ENCODE measurements at regions not wholly inside any gene's neighbourhood (a gene's known extent, or its start where the extent isn't known, plus 50 kb on each side); places are given as distances from the start of the nearest gene placed in this dataset.
"Not testable (repeated sequence)": the region's sequence is repeated elsewhere in the genome, so short reads cannot be mapped to it uniquely, and the experiment has no call there.

DNA sequence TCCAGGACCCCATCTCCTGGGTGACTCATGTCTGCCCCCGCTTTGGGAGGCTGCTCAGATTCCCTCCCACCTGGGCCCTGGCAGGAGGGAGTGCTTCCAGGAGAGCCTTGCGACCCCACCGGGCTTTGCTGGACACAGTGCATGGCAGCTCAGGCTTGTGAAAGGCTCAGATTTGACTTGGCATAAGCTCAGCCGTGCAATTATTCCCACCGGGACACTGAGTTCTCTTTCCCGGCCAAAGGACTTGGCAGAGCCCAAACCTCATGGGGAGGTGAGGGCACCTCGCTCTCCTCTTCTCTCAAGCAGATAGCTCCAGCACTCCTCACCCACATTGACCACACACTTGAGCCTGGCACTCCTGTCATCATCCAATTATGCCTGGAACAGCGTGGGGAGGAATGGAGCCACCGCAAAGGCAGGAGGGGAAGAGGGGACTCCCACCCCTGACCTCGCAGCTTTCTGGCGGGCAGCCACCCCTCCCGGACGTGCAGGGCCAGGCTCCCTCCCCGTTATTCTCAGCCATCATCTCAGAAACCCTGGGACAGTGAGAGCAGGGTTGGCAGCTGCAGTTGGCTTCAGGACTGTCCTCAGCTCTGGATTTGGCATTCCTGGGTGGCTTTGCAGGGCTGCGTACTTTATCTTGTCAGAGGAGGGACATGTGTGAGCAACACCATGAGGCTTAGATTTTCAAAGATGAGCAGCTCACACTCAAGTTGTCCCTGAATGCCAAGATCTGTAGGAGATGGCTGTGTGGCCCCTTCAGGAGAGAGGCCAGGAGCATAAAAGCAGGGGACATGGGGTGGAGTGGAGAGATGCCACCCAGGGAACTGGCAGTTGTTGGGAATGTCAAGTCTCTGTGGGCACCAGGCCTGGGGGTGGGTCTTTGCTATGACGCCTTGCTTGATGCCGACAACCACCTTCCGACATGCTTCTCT, 306.2 kb downstream of the TEX29 start:
- DNase-seq, result no peak

DNA sequence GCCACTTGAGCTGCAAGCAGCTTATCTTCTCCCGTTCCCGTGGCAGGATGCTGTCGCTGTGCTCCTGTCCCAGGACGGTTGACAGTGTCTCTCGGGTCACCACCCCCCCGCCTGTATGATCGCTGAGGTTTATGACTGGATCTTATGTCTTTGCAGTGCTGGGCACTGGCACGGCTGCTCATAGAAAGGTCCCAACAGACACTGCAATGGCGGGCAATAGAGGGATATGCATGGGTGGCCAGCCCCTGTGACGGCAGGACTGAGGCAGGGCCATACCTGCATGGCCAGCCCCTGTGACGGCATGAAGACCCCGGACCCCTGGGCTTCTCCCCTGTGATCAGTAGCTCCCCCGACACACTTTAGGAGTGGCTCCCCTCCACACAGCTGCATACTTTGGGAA, 307.2 kb downstream of the TEX29 start:
- DNase-seq, result no peak

DNA sequence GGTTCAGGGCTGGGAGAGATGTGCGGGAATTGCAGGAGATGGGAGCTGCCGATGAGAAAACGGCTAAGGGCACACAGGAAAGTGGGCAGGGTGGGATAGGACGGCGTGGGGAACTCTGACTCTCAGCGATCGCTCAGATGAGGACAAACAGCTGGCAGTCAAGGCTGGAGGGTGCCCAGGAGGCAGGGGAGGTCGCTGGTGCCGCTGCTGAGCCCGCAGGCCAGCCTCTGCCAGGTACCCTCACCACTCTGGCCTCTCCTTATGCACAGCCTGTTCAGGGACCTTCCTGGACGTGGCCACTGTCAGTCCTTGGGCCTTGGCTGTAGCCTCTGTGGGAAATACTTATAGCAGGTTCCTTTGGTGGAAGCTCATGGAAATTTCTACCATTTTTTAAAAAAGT, 308.6 kb downstream of the TEX29 start:
- no peak for DNase-seq

DNA sequence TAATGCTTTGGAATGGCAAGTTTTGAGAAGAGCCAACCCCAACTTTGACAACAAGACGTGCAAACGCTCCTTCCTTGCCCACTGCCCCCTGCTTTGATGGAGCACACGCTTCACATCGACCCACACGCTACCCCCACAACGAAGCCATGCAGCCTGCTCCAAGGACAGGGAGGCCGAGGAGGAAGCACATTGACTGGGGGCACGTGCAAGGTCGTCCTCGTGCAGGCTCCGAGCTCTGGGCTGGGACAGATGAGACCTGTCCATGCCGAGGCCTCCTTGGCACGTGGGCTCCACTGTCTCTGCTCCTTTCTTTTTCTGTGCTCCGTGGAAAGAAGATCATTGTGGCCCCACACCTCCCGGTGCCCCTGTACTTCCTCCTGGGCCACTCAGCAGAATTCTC, 309.0 kb downstream of the TEX29 start:
- DNase-seq, result no peak

DNA sequence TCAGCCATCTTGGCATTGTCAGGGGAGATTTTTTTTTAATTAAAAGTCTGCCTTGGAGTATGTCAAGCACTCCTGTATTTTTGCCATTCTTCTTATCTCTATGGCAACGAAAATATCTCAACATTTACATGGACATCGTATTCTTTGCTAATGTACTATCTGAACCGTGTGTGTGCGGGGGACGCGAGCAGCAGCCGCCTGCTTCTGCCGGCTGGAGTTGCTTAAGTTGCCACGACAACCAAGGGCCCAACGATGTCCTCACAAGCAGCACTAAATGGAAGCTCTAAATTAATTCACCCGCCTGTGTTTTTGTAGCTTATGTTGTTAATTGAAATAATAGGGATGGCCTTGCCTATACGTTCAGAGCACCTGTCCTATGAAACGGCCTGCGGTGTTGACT, 309.5 kb downstream of the TEX29 start:
- DNase-seq, result no peak

DNA sequence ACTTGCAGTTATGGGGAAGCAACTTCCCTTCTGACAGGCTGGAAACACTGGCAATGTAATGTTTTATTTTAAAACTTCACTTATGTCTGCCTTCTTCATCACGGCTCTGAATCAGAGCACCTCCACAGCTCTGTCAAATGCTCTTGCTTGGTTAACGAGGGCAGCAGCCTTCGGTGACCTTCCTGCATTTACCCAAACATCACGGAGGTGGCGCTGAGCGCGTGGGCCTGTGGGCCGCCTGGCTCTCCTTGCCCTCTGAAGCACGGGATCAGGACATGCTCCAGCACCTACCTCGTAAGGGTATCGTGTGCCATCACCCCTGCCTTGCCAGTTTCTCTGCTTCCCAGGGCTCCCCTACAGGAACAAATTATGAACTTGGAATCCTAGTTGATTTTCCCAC, 310.0 kb downstream of the TEX29 start:
- no peak for DNase-seq

DNA sequence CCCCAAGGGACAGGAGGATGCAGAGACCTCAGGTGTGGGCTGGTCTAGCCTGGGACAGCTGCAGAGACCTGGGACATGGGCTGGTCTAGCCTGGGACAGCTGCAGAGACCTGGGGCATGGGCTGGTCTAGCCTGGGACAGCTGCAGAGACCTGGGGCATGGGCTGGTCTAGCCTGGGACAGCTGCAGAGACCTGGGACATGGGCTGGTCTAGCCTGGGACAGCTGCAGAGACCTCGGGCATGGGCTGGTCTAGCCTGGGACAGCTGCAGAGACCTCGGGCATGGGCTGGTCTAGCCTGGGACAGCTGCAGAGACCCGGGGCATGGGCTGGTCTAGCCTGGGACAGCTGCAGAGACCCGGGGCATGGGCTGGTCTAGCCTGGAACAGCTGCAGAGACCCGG, 310.8 kb downstream of the TEX29 start:
- not testable (repeated sequence) for DNase-seq

DNA sequence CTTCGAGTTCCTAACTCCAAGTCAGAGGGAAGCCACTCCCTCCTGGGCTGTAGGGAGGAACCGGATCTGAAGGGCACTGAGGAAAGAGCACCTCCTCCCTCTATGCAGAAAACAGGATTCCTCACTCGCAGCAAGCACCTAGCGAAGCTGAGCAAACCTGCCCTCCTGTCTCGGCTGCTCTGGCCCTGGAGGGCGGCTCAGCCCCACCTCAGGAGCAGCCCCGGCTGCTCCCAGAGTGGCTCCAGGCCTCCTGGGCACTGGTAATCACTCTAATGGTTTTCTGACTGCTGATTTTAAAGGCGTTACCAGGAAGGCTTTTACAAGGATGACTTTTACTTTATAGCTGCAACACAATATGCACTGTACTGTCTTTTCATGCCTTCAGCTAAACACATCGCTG, 312.5 kb downstream of the TEX29 start:
- no peak for DNase-seq

DNA sequence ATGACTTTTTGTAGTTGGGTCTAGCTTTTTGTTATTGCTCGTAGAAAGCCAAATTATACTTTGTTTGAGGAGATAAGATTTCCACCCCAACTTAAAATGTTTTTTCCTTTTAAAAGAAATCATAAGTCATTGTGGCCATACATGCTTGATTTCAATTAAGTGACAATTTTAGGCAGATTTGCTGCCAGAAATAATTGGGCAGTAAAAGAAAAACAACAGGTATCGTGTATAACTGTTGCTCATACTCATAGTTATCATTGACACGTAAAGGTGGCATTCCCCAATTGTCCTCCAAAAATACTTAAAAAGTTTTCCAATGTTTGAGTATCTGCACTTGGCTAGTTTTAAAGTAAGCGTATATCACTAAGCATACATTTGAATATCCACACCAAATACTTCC, 313.0 kb downstream of the TEX29 start:
- DNase-seq, result no peak

DNA sequence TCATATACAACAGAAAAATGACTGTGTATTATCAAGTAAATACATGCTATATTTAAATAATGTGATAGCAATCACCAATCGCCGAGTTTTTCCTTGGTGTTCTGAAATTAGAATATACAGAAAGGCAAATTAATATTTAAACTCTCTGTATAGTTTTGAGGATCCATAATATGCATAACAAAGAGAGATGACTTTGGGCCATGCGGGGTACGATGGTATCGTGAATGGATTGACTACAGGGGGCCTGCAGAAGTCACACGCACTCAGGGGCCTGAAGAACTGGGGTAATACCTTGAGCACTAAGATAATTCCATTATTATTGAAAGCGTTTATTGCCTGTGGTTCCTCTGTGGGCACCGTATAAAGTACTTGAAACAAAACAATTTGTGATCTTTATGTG, 314.0 kb downstream of the TEX29 start:
- DNase-seq, result no peak

DNA sequence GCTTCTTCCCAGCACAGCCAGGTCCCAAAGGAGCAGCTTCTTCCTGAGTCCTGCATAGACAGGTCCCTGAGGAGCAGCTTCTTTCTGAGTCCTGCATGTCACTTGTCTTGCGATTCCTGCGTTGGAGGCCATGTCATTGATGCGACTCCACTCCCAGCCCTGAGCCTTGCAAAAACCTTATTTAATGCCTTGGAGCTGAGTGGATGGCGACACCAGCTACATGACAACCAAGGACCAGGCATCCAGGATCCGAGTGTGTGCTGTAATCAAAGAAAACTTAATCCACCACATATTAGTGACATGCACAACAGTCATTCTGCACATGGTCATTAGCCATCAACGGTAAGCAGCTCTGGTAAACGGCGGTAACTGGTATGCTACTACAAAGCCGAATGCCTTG, 315.8 kb downstream of the TEX29 start:
- DNase-seq, result no peak

DNA sequence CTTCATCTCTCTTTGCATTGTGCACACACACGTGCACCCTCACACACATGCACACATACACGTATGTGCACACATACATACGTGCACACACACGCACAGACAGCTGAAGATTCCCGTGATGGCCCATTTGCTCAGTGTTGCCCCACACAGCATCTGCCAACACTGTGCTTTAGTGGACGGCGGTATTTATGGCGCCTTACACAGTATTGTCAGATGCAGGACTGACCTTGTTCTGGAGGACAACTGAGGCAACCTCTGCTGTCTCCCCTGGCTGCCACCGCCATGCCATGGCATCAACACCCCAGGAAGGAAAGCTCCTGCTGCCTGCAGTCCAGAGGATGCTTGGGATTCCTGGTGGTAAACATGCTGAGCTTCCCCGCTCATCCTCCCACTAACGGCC, 316.4 kb downstream of the TEX29 start:
- no peak for DNase-seq

DNA sequence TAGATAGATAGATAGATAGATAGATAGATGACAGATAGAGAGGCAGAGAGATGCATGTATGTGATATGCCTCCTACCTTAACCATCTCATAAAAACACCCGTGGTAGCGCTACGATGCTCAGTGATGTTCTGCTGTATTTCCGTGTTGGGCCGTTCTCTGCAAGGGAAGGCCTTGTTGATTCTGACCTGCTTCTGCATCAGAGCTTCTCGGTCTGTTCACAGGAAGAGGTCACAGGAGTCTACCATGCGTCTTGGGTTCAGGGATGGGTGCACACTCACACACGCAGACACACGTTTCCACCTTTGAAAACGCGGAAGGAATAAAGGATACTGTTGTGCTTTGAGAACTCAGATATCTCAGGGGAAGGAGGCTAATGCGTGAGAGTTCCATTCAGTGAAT, 316.9 kb downstream of the TEX29 start:
- no peak for DNase-seq

DNA sequence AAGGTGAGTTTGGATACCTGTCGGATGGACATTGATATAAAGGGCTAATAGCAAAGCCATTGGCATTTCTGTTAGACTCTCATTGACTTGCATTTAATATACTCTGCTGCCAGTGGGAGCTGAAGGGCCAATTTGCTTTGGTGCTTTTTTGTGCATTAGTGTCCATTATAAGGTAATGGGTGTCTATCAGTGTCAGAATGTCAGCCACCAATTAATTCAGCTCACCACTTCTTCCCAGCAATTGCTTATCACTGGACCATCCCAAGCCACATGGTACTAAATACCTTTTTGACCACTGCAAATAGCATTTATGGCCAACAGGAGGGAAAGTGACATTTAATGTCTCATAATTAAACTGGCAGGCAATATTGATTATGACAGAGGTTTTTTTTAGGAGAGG, 317.8 kb downstream of the TEX29 start:
- no peak for DNase-seq

DNA sequence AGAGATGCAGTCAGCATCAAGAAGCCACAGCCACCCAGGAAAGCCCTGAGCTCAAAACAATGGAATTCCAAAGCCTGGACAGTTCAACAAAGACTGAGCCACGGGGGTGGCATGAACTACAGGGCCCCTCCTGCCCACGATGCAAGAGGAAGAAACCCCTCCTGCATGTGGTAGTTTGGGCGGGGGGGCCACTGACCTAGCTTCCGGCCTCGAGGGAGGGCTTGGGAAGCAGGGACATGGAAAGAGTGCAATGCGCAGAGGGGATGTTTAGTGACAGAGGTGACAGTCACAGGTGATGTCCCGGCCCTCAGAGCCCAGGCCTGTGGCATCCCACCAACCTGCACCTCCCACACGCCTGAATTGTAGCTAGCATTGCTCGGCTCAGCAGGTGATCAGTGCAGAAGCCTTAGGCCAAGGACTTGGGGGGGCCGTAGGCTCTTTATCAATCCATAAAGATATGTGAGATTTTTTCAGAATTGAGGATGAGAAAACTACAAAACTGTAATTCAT, 318.8 kb downstream of the TEX29 start:
- no peak for DNase-seq

DNA sequence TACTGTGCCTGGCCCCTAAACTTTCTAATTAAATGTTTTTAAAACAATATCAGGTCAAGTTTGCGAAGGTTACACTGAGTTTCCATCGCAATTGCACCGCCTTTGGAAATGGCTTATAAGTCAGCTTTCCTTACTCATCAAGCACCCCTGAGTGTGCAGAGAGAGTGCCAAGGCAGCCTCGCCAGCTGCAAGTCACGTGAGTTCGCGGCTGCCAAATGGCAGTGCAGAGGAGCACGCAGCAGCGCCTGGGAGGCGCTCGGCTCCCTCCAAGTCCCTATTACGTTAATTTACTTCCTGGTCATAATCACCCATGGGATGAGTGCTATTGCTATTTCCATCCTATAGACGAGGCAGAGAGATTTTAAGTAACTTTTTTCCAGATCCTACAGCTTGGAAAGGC, 319.6 kb downstream of the TEX29 start:
- DNase-seq, result no peak

DNA sequence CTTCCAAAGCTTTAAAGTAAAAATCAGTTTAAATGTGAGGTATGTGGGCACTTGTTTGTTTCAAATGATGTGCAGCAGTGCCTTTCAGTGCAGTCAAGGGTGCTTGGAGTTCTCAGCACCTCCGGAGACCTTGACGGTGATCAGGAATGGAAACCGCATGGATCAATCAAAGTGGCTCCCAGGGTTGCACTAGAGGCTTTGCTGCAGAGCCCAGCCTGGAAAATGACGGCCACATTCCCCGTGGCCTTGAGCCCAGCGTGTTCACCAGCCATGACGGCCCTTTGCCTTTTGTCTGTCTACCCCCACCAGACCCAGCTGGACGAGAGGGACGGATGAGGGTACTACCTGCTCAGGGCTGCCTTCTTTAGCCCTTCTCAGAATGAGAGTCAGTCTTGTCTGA, 320.0 kb downstream of the TEX29 start:
- no peak for DNase-seq

DNA sequence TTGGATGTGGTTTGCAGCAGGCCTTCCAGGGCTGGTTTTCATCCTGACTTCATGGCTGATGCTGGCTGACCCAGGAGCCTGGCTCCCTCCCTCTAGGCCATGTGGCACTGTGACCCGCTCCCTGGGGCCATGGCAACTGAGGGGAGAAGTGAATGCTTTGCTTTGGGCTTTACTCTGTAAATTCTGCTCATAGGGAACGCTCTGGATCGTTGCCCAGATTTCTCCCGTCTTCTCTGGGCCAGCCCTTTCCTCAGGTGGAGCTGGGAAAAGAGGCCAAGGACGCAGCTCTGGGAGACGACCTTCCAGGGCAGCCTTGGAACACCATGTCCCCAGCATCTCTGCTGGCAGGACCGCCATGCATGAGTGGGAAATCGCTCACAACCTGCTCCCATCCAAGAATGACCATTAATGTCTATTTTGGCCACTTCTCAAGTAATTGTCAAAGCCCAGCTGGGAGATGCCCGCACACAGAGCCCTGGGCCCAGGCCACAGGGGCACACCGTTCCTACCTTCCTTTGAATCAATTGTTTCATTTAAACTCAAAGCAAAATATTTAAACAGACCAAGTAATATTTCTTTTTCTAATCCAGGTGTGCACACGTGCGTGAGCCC, 321.8 kb downstream of the TEX29 start:
- DNase-seq, result no peak

DNA sequence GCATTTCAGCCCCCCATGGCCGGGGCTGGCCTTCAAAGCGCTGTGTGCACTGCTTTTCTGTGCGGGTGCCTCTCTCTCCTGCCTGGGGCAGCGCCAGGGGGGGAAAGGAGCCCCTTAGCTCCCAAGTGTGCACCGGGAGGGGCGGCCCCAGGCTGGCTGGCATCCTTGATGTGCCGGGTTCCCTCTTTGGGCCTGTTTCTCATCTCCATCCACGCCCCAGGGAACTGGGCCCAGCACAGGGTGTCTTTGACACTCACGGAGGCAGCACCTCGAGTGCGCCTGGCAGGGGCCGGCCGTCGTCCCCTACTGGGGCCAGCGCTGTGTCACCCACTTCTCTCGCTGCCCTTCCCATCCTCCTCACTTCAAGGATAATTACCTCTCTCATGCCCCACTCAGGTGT, 324.3 kb downstream of the TEX29 start:
- DNase-seq, result no peak

DNA sequence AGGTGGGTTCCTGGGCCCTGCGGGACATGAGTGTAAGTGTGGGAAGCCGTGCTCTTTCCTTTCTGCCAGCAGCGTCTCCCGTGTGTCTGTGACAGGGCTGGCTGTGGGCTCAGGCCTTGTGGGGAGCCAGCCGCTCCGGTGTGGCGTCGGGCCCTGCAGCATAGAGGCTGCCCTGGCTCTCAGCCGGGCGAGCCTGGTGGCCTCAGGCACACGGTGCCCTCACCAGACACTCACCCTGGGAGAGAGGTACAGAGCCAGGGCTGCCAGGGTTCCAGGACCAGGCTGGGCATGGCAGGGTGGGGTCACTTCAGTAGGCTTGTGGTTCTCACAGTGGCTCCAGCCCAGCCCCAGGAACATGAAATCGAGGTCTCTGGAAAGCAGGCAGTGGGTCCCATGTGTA, 324.8 kb downstream of the TEX29 start:
- DNase-seq, result no peak

DNA sequence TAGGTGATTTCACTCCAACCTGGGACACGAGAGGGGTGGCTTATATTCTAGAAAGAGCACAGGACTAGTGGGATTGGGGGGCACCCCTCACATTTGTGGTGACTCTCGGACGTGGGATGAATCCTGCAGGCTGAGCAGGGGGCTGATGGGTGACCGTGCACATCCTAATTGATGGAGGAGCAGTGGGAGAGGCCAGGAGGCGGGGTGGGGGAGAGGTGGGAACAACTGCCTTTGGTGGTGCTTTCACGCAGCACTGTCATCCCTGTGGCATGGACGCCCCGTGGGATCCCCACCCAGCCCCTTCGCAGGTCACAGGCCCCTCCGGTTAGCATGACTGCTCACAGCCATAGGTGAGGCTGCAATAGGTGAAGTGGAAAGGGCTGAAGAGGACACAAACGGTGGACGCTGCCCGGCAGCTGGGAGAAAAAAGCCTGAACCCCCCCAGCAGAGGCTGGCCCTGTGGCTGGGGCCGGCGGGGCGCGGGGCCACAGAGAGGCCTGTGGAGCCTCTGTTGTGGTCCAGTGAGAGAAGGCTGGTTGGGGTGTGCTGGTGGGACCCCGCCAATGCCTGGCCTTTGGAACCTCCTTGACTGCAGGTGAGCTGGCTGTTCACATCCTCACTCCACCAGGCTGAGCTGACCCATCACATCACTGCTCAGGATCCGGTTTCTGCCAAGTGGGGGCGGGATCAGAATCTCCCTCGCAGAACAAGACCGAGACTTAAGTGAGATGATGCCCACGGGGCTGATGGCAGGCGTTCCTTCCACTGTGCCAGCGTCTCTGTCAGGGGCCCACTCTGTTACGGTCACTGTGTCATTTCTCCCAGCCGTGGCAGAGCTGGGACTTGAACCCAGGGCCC, 325.4 kb downstream of the TEX29 start:
- DNase-seq, result no peak

DNA sequence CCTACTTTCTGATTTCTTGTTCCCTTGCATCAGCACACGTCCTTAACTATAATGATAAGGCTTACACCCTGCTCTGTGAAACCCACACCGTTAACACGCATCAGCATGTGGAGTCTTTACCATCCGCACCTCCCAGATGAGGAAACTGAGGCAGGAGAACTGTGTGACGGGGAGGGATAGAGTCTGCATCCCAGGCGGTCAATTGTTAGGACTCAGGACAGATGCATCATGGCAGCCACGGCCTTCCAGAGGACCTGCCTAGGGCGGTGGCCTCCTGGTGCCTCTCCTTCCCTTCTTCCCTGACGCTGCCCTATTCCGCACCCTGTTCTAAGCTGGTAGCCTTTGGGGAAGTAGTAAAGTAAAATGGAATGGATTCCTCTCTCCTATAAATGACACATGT, 326.0 kb downstream of the TEX29 start:
- DNase-seq, result no peak

DNA sequence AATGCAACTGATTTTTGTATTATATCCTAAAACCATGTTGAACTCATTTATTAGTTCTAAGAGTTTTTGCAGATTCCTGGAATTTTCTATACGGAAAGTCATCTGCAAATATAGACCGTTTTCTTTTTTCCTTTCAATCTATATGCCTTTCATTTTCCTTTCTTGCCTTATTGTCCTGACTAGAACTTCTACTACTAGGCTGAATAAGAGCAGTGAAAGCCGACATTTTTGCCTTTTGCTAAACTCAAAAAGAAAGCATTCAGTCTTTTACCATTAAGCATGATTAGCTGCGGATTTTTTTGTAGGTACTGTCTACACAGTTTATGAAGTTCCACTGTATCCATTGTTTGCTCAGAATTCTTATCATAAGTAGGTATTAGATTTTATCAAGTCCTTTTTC, 328.4 kb downstream of the TEX29 start:
- DNase-seq, result no peak

DNA sequence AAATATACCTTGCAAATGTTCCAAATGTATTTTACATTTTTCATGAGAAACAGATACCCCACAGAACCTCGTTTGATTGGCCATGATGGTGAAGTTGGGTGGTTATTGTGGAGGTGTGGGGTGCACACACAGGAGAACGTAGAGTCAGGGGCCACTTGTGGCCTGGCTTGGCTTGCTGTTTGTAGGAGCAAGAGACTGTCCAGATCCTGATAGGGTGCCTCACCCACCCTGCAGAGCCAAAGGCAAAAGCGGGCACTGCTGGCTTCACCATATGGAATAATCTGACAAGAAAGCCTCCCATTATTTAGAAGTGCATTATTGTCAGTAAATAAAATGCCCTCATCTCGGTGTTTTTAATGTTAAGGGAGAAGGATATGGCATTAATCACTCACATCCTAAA, 330.2 kb downstream of the TEX29 start:
- DNase-seq, result no peak
